OCI-M2 (cell line): ENCODE measurements at regions not wholly inside any gene's neighbourhood (a gene's known extent, or its start where the extent isn't known, plus 50 kb on each side); places are given as distances from the start of the nearest gene placed in this dataset.
"Not testable (repeated sequence)": the region's sequence is repeated elsewhere in the genome, so short reads cannot be mapped to it uniquely, and the experiment has no call there.

Experiments used
- DNase-seq: peaks from one replicate; lab custom pipeline; 2025; ENCODE audit not compliant: unreplicated experiment; lab: John Stamatoyannopoulos, UW

DNA sequence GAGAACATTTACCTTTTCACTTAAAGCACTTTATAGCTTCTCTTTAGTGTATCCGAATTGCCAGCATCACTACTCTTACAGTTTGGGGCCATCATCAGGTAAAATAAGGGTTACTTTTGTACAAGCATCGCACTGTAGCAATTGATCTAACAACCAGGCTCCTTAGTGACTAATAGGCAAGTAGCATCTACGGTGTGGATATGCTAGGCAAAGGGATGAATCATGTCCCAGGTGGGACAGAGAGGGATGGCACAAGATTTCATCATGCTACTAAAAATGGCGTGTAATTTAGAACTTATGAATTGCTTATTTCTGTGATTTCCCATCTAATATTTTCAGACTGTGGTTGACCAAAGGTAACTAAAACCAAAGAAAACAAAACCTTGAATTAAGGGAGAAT is 582.3 kb downstream of the KCNH5 start:
- no peak for DNase-seq

DNA sequence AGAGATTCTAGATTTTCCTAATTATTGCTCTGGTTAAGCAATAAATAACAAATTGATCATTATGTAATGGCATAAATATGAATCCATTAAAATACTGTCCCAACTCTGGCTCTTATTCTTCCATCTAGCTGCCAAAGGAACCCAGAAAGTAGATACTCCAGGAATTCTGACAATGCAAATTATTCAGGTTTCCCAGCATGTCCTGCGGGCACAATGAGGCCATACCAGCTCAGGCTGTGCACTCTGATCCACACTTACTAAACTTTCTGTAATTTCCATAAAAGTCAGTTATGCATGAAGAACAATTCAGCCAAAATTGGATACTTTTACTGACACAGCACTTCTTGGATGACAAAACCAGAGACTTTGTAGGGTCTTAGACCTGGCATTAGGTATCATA is 576.3 kb downstream of the KCNH5 start:
- DNase-seq: no peak

DNA sequence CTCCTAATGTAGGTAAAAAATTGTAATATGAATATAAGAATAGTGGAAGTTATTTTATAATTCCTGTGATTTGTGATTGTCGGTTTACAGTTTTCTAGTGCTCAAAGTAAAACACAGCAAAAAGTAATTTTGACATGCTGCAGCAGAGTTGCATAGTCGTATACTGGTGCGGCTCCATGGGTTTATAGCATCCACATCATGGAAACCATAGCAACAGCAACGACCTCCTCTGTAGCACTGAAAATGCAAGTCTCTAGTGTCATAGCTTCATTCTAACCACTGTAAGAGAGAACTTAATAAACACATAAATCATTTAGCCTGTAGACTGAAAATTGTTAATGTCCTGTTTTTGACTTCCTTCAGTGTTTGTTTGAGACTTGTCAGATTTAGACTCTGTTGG is 574.3 kb downstream of the KCNH5 start:
- no peak for DNase-seq

DNA sequence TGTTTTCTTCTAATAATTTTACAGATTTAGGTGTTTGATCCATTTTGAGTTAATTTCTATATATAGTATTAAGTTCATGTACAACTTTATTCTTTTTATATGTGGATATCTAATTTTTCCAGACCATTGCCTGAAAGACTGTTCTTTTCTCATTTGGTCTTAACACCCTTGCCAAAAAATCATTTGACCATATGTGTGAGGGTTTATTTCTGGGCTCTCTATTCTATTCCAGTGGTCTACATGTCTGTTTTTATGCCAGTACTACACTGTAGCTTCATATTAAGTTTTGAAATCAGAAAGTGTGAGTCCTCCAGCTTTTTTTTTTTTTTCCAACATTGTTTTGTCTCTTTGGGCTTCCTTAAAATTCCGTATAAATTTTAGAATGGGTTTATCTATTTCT is 554.1 kb downstream of the KCNH5 start:
- DNase-seq: no peak

DNA sequence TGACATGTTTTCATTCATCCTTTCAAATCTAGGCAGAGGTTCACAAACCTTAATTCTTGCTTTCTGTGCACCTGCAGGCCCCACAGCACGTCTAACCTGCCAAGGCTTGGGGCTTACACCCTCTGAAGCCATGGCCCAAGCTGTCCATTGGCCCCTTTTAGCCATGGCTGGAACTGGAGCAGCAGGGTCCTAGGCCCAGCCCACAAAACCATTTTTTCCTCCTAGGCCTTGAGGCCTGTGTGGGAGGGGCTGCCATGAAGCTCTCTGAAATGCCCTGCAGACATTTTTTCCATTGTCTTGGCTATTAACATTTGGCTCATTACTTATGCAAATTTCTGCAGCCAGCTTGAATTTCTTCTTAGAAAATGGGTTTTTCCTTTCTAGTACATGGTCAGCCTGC is 547.5 kb downstream of the KCNH5 start:
- no peak for DNase-seq

DNA sequence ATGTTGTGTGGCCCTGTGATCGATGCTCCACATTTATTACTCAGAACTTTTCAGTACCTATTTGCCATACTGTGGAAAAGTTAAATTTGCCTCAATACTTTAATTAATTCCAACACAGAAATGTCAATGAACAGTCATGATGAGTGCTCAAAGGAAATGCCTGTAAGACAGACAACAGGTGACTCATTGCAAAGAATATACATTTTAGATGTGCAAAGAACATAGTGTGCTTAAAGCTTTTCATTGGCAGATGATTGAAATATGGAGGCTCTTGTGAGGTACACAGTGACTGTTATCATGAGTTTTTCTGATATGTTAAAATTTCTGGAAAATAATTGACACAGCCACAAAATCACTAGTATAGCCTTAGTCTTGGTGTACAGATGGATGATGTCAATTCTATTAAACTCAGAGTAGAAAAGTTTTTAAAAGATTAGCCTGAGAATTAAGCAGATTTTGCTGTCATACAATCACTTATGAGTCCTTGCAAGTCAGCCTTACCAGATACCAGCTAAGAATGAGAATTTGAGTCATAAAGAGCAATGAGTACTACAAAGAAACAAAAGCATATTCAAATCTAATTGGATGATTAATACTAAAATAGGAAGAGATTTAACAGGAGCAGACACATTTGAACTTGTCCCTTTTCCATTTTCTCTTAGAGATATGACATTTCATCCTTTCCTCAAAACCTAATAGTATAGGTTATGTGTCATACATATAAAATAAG is 544.1 kb downstream of the KCNH5 start:
- no peak for DNase-seq

DNA sequence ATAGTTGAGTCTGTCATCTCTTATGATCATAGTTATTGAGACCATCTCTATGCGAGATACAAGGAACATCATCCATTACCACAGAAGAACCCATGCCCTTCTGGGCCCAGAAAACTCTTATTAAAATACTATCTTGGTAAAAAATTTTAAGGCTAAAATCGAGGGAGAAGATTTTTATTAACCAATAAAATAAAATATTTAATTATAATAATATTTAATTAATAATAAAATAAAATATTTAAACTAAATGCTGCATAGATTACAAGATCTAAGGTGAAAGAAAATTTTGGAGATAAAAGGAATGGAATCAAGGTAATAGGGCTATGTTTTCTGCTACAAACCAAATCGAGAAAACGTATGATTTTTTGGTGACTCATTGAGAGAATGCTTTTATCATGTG is 540.2 kb downstream of the KCNH5 start:
- no peak for DNase-seq

DNA sequence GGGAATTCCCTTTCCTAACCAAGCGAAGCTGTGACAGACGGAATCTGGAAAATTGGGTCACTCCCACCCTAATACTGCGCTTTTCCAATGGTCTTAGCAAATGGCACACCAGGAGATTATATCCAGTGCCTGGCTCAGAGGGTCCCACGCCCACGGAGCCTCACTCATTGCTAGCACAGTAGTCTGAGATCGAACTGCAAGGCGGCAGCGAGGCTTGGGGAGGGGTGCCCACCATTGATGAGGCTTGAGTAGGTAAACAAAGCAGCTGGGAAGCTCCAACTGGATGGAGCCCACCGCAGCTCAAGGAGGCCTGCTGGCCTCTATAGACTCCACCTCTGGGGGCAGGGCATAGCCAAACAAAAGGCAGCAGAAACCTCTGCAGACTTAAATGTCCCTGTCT is 523.9 kb downstream of the KCNH5 start:
- not testable (repeated sequence) for DNase-seq

DNA sequence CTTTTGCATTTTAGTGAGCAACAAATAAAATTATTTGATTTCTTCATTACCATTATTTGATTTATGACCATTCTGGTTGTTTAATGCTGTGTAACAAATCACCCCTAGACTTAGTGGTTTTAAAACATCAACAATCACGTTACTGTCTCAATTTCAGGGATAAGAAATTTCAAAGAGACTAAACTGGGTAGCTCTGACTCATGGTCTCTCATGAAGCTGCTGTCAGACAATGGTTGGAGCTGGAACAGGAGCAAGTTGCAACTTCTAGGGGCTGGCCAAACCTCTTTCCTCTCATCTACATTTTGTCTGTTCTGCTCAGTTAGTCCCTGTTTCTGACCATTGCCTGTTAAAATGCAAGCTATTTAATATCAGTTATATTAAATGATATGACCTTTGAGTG is 517.0 kb downstream of the KCNH5 start:
- no peak for DNase-seq

DNA sequence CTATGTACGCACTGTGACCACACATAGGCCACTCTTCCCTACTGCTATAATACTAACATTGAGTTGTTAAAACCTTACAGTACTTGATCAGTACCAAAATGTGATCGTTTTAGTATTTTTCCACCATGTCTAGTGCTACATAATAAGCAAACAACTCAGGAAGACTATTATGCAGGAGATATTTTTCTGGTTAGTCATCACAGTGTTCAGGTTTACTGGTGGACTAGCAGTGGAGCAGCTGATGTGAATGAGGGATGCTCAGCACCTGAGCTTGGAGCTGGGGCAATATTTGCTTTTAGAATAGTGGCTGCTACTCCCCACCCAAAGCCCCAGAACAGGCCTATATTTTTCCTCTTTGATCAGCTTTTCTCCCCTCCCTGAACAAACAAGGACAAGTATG is 513.1 kb downstream of the KCNH5 start:
- no peak for DNase-seq

DNA sequence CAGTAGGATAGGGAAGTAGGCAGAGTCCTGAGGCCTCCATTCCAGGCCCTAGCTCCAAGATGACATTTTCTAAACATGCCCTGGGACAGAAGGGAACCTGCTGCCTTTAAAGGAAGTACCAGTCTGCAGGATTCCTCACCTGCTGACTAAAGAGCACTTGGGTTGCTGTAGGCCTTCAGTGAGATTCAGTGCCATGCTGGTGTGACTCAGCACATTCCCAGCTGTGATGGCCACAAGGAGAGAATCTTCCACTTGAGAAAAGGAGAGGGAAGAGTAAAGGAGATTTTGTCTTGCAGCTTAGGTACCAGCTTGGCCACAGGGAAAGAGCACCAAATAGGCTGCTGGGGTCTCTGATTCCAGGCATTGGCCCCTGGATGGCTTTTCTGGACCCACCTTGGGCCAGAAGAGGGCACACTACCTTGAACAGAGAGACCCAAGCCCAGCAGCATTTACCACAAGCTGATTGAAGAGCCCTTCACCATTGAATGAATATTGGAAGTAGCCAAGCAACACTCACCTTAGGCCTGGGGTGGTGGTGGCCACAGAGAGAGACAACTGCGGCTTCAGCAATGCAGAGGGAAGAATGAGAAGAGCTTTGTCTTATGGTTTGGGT is 498.3 kb downstream of the KCNH5 start:
- DNase-seq: no peak

DNA sequence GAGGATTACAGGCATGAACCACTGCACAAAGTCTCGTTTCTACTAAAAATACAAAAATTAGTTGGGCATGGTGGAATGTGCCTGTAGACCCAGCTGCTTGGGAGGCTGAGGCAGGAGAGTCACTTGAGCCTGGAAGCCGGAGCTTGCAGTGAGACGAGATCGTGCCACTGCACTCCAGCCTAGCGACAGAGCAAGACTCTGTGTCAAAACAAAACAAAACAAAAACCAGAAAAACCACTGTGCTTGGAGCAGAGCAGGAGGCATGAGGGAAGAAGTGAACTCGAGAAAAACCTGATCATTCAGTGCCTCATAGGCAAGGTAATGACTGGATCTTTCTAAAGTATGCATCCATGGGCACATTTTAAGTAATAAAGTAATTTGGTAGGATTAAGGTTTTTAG is 487.8 kb downstream of the KCNH5 start:
- DNase-seq: no peak

DNA sequence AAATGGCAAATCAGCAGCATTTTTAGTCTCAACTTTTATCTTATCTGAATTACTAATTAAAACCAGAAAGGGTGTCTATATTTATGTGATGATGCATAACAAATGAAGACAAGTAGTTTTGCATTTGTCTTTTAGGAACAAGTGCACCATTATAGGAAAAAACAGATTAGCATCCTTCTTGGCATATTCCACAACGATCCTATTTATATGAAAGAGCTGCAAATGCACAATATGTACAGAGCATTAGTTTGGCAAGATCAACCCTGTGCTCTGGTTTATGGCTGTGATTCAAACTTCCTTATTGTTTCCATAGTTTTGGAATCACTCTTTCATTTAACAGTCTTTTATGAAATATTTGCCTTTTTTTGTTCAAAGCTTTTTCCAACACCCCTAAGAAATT is 486.8 kb downstream of the KCNH5 start:
- DNase-seq: no peak

DNA sequence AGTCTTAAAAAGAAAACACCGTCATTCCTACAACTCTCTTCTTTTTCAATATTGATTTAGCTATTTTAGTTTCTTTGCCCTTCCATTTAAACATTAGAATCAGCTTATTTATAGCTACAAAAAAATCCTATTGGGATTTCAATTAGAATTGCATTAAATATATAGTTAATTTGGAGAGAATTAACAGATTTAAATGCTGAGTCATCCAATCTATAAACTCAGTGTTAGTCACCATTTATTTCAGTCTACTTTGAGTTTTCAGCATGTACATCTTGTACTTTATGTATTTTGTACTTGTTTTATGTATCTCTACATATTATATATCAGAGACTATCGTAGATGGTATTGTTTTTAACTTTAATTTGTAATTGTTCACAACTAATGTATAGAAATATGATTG is 460.0 kb downstream of the KCNH5 start:
- DNase-seq: no peak

DNA sequence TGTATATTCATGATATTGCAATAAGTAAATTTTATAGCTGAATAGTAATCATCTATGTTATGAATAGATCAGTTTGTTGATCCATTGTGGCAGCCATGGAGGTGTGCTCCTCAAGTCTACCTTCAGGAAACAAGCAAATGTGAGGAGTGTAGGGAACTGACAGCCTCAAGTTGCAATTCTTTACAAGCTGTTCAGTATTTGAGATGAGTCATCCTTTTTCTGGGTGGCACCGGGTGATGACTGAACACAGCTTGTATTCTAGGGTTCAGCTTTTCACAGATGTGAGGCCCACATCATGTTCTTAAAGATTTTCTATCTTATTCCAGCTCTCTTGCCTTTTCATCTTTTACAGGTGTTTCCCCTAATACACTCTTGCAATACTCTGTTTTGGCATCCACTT is 452.4 kb downstream of the KCNH5 start:
- no peak for DNase-seq

DNA sequence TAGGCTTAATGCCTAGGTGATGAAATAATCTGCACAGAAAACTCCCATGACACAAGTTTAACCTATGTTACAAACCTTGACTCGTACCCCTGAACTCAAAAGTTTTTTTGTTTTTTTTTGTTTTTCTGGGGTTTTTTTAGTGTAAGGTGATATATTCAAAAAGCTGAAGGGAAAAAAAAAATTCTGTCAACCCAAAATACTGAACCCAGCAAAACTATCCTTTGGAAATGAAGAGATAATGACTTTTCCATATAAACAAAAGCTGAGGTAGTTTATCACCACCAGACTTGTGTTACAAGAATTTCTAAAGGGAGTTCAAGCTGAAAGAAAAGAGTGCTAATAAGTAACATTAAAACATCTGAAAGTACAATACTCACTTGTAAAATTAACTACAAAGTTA is 448.1 kb downstream of the KCNH5 start:
- DNase-seq: no peak

DNA sequence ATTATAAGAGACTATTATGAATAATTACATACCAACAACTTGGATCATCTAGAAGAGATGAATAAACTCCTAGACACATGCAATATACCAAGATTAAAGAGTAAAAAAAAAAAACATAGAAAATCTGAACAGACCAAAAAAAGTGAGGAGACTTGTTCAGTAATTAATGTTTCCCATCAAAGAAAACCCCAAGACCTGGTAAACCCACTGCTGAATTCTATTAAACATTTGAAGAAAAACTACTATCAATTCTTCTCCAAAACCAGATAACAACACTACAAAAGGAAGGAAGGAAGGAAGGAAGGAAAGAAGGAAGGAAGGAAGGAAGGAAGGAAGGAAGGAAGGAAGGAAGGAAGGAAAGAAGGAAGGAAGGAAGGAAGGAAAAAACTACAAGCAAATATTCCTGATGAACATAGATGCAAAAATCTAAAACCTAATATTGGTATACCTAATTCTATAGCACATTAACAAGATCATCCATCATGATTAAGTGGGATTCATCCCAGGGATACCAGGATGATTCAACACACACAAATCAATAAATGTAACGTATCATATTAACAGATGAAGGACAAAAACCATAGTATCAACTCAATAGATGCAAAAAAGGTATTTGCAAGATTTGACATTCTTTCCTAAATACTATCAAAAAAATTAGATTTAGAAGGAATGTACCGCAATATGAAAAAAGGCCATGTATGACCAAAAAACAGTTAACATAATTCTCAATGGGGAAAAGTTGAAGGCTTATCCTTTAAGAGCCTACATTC is 445.5 kb downstream of the KCNH5 start:
- DNase-seq: no peak

DNA sequence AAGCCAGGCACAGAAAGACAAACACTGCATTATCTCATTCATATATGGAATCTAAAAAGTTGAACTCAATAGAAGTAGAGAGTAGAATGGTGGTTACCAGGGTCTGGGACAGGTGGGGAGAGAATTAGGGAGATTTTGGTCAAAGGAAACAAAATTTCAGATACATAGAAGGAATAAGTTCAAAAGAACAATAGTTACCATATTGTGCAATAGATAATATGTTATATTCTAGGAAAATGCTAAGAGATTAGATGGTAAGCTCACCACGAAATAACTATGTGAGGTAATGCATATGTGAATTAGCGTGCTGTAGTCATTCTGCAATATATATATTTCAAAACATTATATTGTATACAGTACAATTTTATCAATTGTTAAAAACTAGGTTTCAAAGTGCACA is 442.5 kb downstream of the KCNH5 start:
- DNase-seq: no peak

DNA sequence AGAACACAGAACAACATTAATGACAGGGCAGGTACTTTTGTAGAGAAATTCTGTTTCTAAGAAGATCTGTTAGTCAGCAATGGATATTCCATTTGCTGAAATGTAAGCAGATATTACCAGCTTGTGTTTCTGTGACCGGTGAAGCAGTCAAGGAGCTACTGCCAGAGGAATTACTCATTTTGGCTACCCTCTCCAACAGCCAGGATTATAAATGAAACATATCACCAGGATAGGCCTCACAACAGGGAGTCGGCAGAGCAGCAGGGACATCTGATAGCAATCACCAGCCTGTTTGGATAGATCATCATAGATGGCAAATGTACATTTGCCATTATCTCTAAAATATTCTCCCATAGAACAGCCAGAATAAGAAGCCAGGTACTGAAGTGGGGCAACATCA is 440.7 kb downstream of the KCNH5 start:
- DNase-seq: no peak

DNA sequence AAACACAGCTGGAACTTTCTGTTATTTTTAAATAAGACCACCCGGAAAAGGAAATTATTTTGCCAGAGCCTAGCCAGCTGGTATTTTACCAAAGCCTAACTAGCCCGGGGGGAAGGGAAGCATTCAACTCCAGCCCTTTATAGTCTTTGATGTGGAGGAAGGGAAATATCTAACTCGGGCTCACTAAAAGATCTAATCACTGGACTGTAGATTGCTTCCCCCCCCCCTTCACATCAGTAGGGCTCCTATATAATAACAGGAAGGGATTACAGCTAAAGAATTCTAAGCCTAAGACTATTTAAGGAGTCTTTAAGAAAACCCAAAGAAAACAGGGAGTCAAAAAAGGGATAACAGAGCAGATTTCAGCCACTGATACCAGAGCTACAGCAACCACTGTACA is 431.1 kb downstream of the KCNH5 start:
- no peak for DNase-seq

DNA sequence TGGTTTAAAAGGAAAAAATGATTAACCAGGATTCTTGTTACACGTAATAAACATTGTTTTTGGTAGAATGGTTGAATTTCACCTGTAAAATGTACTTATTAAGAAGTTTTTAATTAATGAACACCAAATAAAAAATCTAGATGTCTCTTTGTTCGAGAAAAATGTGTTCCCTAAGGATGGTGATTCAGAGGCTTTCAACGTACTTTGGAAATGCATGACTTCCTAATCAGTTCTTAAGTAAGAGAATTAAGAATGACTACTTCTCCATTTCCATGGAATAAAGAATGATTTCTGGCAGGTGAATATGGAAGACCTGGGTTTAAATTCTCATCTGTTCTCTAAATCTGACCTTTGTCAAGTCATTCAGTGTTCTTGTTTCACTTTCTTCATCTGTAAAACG is 428.6 kb downstream of the KCNH5 start:
- no peak for DNase-seq

DNA sequence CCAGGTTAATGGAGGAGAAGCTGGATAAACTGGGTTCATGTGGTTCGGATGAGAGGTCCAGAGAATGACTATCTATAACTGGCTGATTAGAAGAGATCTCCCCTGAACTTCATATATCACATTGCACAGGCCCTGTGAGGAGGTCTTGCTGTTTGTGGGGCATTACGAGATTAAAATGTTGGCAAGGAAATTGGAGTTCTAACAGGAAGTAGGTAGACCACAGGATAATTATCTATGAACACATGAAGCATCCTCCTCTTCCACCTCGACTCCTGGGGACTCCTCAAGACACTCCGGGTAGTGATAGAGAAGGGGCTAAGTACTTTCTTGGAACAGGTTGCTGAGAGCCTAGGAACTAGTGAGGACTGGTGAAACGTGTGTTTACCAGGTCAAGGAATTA is 418.8 kb downstream of the KCNH5 start:
- no peak for DNase-seq
